Esophagus mucosa (tissue), 1 donor: ENCODE measurements at regions not wholly inside any gene's neighbourhood (a gene's known extent, or its start where the extent isn't known, plus 50 kb on each side); places are given as distances from the start of the nearest gene placed in this dataset.

Experiments used
- ATAC-seq: fragments of 200-7000 bp; cut with Tn5 transposase; one replicate; pipeline ENCODE4 v1.9.1; 2020
- donor health status: DM: yes; HTN: yes; CAD: no.

DNA sequence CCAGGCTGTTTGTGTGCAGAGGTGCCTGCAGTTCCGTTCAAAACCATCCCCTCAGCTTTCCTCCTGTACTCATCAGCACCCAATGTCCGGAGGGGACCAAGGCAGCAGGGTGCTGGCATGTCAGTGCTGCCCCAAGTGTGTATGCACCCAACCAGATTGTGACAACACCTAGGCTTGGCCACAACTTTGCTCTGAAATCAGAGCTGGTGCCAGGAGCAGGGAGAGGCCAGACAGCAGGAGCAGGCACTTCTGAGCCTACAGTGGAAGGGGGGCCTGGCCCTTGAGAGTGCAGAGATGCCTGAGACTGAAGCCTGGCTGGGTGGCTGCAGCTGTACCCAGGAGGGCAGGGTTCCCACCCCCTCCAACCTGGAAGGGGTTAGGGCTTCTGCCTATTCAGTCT lies 56.5 kb upstream of the RASGEF1B start:
- no peak for ATAC-seq

DNA sequence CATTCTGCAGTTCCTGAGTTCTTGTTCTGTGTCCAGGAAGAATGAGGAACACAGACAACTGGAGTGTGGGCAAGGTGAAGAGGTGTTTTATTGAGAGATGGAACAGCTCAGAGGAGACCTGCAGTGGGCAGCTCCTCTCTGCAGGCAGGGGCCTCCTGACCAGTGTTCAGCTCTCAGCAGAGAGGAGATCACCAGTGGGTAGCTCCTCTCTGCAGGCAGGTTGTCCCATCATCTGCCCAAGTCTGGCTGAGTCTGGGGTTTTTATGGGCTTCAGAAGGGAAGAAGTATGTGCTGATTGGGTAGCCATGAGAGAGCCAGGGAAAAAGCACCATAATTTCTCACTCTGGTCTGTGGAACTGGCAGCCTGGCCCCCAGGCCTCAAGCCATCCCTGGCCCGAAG lies 56.0 kb upstream of the RASGEF1B start:
- no peak for ATAC-seq

DNA sequence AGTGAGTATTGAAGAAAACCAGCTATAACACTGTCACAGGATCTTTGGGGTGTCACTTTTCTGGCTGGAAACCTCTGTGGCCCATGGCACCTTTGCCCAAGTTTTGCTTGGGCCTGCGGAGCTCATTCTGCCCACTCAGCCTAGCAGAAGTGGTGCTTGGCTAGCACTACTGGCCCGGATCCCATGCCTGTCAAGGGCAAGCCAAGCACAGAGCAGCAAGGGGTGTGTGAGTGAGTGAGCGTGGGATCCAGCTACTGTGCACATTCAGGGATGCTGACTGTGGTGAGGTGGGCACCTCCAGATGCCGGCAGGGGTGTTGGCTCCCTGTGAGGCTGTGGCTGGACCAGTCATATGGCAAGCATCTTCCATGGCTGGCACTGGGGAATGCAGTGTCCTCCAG lies 55.4 kb upstream of the RASGEF1B start:
- no peak for ATAC-seq

DNA sequence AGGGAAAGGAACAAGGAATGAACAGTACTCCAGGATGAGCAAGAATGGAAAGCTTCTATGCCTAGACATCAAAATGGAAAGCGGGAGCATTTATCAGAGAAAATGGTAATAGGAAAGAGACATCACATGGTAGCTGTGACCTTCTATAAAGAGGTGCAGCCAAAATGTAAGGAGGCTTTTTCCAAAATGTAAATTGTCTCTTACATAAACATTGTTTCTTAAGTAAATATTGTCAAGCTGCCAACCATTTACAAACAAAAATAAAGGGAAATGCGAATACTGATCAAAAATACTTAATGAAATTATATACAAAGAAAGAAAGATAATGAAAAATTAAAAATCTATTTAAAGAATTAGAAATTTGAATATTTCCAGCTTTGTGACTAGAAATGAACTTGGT lies 55.0 kb upstream of the RASGEF1B start:
- ATAC-seq, result no peak

DNA sequence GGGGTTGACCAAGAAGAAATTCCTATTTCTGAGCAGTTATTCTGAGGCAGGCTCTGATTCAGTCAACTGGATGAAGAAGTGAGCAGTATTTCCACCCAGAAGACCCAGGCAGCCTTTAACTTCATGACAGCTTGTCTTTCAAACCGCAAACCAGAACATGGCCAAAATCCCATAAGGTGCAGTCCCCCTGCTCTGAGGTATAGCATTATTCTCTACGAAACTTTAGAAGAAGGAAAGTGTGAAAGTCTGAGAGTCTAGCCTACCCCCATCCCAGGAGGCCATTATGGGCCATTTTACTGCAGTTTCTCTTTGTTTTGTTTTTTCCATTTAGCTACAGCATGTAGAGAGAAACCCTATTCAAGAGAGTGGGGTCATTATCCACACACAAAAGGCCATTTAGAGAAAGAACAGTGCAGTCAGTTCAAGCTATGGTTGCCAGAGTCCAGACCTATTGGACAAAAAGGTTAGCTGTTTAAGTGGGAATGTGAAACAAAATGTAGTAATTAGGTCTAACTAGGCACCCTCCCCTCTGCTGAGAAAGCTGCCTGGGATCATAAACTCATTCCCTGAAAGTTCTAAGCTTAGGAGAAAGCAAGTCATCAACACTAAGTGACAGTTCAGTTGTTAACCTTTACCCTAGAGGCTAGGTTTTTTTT lies 52.1 kb upstream of the RASGEF1B start:
- ATAC-seq, result no peak

DNA sequence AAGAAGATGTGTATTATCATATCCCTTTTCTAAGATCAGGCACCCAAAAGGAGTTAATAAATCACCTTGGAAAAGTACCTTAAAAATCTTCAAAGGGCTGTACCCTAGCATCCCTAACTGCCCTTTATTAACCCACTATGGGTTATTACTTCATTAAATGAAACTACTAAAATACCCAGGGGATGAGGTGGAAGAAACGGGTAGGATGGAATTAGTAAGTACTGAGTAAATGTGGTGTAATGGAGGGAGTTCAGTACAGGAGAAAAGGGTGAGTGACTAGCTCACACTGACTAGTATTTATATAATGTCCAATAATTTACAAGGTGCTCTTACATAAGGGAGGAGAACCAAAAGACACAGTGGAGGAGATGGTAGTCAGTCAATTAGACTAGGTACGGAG lies 51.0 kb upstream of the RASGEF1B start:
- no peak for ATAC-seq

DNA sequence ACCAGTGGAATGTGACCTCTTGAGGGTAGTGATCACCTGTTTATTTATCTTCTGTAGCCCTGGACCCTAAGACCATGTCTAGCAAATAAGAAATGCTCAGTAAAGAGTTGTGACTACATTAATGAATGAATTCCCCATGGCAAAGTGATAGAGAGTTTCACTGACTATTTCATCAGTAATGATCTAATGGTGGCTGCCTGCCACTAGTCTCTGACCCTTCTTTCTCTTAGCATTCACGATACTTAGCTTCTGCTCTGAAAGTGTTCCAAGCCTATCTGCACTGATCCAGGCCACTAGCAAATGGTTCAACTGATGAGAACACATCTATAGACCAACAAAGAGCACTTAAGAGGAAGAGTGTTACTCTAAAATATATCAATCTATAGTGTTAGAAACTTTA lies 50.0 kb upstream of the RASGEF1B start:
- ATAC-seq, result no peak
